ENCODE measurements at regions not wholly inside any gene's neighbourhood (a gene's known extent, or its start where the extent isn't known, plus 50 kb on each side); places are given as distances from the start of the nearest gene placed in this dataset.
"Not testable (repeated sequence)": the region's sequence is repeated elsewhere in the genome, so short reads cannot be mapped to it uniquely, and the experiment has no call there.

GRCh38 chr2:13266166-13266565 is 549.4 kb downstream of the TRIB2 start:
- in situ Hi-C loops (cut with MboI; ENCODE audit: low sequenced_read_pairs in 4 of 4) (no loop called here), intact Hi-C loops (cut with DNase I; ENCODE audit: low total_unique reads) (no loop called here)
- DNase-seq (no peak), ATAC-seq (no peak)
- Histone ChIP-seq H3K4me3 (no peak overlapping the region), H3K9me3 (no peaks in the 10 kb centered on the region), H3K36me3 (no peaks in the 10 kb centered on the region), H3K27ac (no peak overlapping the region), H3K4me1 (no peaks in the 10 kb centered on the region), H3K27me3 (no peaks in the 10 kb centered on the region)
- TF ChIP-seq CTCF (IDR thresholded peaks at IDR 0.05 in 4 of 5, conservative IDR thresholded peaks at IDR 0.05 in 1 of 5) (no peak), POLR2A (IDR thresholded peaks at IDR 0.05) (no peak)

- Histone ChIP-seq H3K27ac (no peak overlapping the region), H3K36me3 (no peaks in the 10 kb centered on the region), H3K4me3 (no peak overlapping the region), H3K27me3 (no peaks in the 10 kb centered on the region), H3K4me1 (no peaks in the 10 kb centered on the region), H3K9me3 (no peaks in the 10 kb centered on the region)
- DNase-seq (no peak), ATAC-seq (no peak)
- intact Hi-C loops (cut with DNase I; ENCODE audit: low total_unique reads) (no loop called here), in situ Hi-C loops (cut with MboI; ENCODE audit: low sequenced_read_pairs in 4 of 4) (no loop called here)
- TF ChIP-seq POLR2A (IDR thresholded peaks at IDR 0.05), result no peak
- TF ChIP-seq CTCF (IDR thresholded peaks at IDR 0.05 in 4 of 5, conservative IDR thresholded peaks at IDR 0.05 in 1 of 5), result no peak
Measured at GRCh38 chr2:13284688-13285087, 568.0 kb downstream of the TRIB2 start.

GRCh38 chr2:13289310-13289709 is 572.6 kb downstream of the TRIB2 start:
- Histone ChIP-seq H3K27me3 (no peaks in the 10 kb centered on the region), H3K4me1 (no peaks in the 10 kb centered on the region), H3K9me3 (no peaks in the 10 kb centered on the region), H3K36me3 (no peaks in the 10 kb centered on the region), H3K4me3 (no peak overlapping the region), H3K27ac (no peak overlapping the region)
- intact Hi-C loops (cut with DNase I; ENCODE audit: low total_unique reads) (no loop called here), in situ Hi-C loops (cut with MboI; ENCODE audit: low sequenced_read_pairs in 4 of 4) (no loop called here)
- ATAC-seq (no peak), DNase-seq (no peak)
- TF ChIP-seq POLR2A (IDR thresholded peaks at IDR 0.05) (no peak), CTCF (IDR thresholded peaks at IDR 0.05 in 4 of 5, conservative IDR thresholded peaks at IDR 0.05 in 1 of 5) (no peak)

- H3K9me3 ChIP-seq; H3K36me3 ChIP-seq; H3K27ac ChIP-seq; ATAC-seq; H3K4me3 ChIP-seq; DNase-seq; in situ Hi-C loops (cut with MboI; ENCODE audit: low sequenced_read_pairs in 4 of 4); H3K27me3 ChIP-seq; H3K4me1 ChIP-seq; intact Hi-C loops (cut with DNase I; ENCODE audit: low total_unique reads): not testable (repeated sequence)
Measured at GRCh38 chr2:13308478-13308805, 591.7 kb downstream of the TRIB2 start.

GRCh38 chr2:13308989-13309388 is 592.3 kb downstream of the TRIB2 start:
- Histone ChIP-seq H3K4me3 (no peak overlapping the region), H3K27ac (no peak overlapping the region), H3K9me3 (no peaks in the 10 kb centered on the region), H3K4me1 (no peaks in the 10 kb centered on the region), H3K36me3 (no peaks in the 10 kb centered on the region), H3K27me3 (no peaks in the 10 kb centered on the region)
- DNase-seq, result no peak
- ATAC-seq, result no peak
- intact Hi-C loops (cut with DNase I; ENCODE audit: low total_unique reads), result no loop called here
- TF ChIP-seq CTCF (IDR thresholded peaks at IDR 0.05 in 4 of 5, conservative IDR thresholded peaks at IDR 0.05 in 1 of 5), result no peak
- no peak for TF ChIP-seq POLR2A (IDR thresholded peaks at IDR 0.05)
- in situ Hi-C loops (cut with MboI; ENCODE audit: low sequenced_read_pairs in 4 of 4), result no loop called here

Measured in gastrocnemius medialis (tissue), 4 donors.